OCI-LY1 (cell line): ENCODE measurements at regions not wholly inside any gene's neighbourhood (a gene's known extent, or its start where the extent isn't known, plus 50 kb on each side); places are given as distances from the start of the nearest gene placed in this dataset.

Experiments
- H2AFZ ChIP-seq: fragments of 200-600 bp; sonication (generic), shearing (Covaris generic); 2 replicates; pipeline ENCODE4 v1.6.0; 2014; ENCODE audit warnings: antibody characterized with exemption, mild to moderate bottlenecking, low read length
- H3F3A ChIP-seq: fragments of 200-600 bp; sonication (generic), shearing (Covaris generic); 2 replicates; pipeline ENCODE4 v1.6.0; 2014; ENCODE audit warnings: mild to moderate bottlenecking, antibody characterized with exemption, low read length, moderate library complexity; ENCODE audit not compliant: insufficient read depth
- H3K27ac ChIP-seq: fragments of 200-600 bp; sonication (generic); 2 replicates; pipeline ENCODE4 v1.5.1; 2014; ENCODE audit warnings: low read length, mixed run types, mild to moderate bottlenecking, low read depth; ENCODE audit not compliant: poor library complexity, severe bottlenecking
- H3K27me3 ChIP-seq: fragments of 200-600 bp; sonication (generic); 2 replicates; pipeline ENCODE4 v1.6.0; 2014; ENCODE audit warnings: antibody characterized with exemption, mild to moderate bottlenecking, low read length, moderate library complexity; ENCODE audit not compliant: insufficient read depth
- H3K36me3 ChIP-seq: fragments of 200-600 bp; sonication (generic); 2 replicates; pipeline ENCODE4 v1.6.1; 2014; ENCODE audit warnings: mild to moderate bottlenecking, antibody characterized with exemption, low read length, moderate library complexity, mixed read lengths; ENCODE audit not compliant: insufficient read depth
- H3K4me1 ChIP-seq: fragments of 200-600 bp; sonication (generic); 2 replicates; pipeline ENCODE4 v1.5.1; 2014; ENCODE audit warnings: mild to moderate bottlenecking, low read length, moderate library complexity; ENCODE audit not compliant: insufficient read depth, severe bottlenecking
- H3K4me2 ChIP-seq: fragments of 200-600 bp; sonication (generic), shearing (Covaris generic); 2 replicates; pipeline ENCODE4 v1.6.1; 2014; ENCODE audit warnings: low read length
- H3K4me3 ChIP-seq: fragments of 200-600 bp; sonication (generic); 2 replicates; pipeline ENCODE4 v1.5.1; 2014; ENCODE audit warnings: low read length, low read depth, mild to moderate bottlenecking, mixed read lengths; ENCODE audit not compliant: poor library complexity, severe bottlenecking
- H3K79me2 ChIP-seq: fragments of 200-600 bp; shearing (Covaris generic); 2 replicates; pipeline ENCODE4 v1.6.1; 2016; ENCODE audit warnings: mixed run types, low read length, mixed read lengths; ENCODE audit not compliant: insufficient read depth
- H3K9ac ChIP-seq: fragments of 200-600 bp; sonication (generic), shearing (Covaris generic); 2 replicates; pipeline ENCODE4 v1.6.1; 2014; ENCODE audit warnings: mild to moderate bottlenecking, low read length, mixed read lengths
- H3K9me2 ChIP-seq: fragments of 200-600 bp; sonication (generic), shearing (Covaris generic); 2 replicates; pipeline ENCODE4 v1.6.1; 2014; ENCODE audit warnings: low read depth, mild to moderate bottlenecking, low read length, mixed read lengths
- H3K9me3 ChIP-seq: fragments of 200-600 bp; shearing (Covaris generic); 2 replicates; pipeline ENCODE4 v1.6.1; 2014; ENCODE audit warnings: low read length, mixed read lengths
- H4K20me1 ChIP-seq: fragments of 200-600 bp; sonication (generic), shearing (Covaris generic); 2 replicates; pipeline ENCODE4 v1.6.0; 2016; ENCODE audit warnings: mild to moderate bottlenecking, low read length; ENCODE audit not compliant: insufficient read depth
- EZH2 ChIP-seq: fragments of 200-600 bp; sonication (generic), shearing (Covaris generic); IDR thresholded peaks from 2 replicates; pipeline ENCODE4 v1.8.0; 2017; ENCODE audit warnings: borderline replicate concordance, mixed run types, mild to moderate bottlenecking, antibody characterized with exemption, low read length, moderate library complexity, mixed read lengths
- TF ChIP-seq, protein P1 (sequence below): fragments of 200-600 bp; sonication (generic), shearing (Covaris generic); IDR thresholded peaks from 2 replicates; pipeline ENCODE4 v1.5.1; 2017; ENCODE audit warnings: mild to moderate bottlenecking, antibody characterized with exemption, low read length, moderate library complexity, mixed read lengths

- H3K4me3 ChIP-seq: no peak overlapping the region
- TF ChIP-seq, protein P1, sequence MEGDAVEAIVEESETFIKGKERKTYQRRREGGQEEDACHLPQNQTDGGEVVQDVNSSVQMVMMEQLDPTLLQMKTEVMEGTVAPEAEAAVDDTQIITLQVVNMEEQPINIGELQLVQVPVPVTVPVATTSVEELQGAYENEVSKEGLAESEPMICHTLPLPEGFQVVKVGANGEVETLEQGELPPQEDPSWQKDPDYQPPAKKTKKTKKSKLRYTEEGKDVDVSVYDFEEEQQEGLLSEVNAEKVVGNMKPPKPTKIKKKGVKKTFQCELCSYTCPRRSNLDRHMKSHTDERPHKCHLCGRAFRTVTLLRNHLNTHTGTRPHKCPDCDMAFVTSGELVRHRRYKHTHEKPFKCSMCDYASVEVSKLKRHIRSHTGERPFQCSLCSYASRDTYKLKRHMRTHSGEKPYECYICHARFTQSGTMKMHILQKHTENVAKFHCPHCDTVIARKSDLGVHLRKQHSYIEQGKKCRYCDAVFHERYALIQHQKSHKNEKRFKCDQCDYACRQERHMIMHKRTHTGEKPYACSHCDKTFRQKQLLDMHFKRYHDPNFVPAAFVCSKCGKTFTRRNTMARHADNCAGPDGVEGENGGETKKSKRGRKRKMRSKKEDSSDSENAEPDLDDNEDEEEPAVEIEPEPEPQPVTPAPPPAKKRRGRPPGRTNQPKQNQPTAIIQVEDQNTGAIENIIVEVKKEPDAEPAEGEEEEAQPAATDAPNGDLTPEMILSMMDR: no peak
- TF ChIP-seq EZH2: no peak
- H3K79me2 ChIP-seq: no peaks in the 10 kb centered on the region
- no peak overlapping the region for H3K4me2 ChIP-seq
- no peak overlapping the region for H2AFZ ChIP-seq
- no peaks in the 10 kb centered on the region for H3K27me3 ChIP-seq
- no peaks in the 10 kb centered on the region for H3K9me2 ChIP-seq
- no peaks in the 10 kb centered on the region for H3K9me3 ChIP-seq
- H4K20me1 ChIP-seq: no peaks in the 10 kb centered on the region
- no peak overlapping the region for H3K9ac ChIP-seq
- H3F3A ChIP-seq: no peaks in the 10 kb centered on the region
- no peak overlapping the region for H3K27ac ChIP-seq
- no peaks in the 10 kb centered on the region for H3K36me3 ChIP-seq
- no peaks in the 10 kb centered on the region for H3K4me1 ChIP-seq
These were observed 519.5 kb downstream of the SUCLA2 start for GRCh38 chr13:47481536-47481935.

DNA sequence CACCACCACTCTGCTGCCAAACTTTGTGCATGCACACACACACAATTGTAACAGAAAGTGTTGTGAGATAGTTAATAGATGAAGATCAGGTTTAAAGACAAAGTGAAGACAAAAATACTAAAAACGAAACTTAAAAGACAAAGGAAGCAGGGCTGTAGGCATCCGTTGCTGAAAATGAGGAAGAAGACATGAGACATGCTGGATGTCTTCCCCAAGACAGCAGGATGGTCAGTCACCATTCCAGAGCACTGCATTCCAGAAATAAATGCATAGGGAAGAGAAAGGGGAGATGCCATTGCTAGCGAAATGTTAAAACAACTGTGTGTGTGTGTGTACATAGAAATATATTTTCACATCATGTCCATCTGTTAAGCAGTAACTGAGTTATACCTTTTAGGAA is 520.1 kb downstream of the SUCLA2 start:
- no peaks in the 10 kb centered on the region for H3K4me1 ChIP-seq
- H2AFZ ChIP-seq: no peak overlapping the region
- no peak overlapping the region for H3K9ac ChIP-seq
- H4K20me1 ChIP-seq: no peaks in the 10 kb centered on the region
- no peaks in the 10 kb centered on the region for H3K36me3 ChIP-seq
- no peaks in the 10 kb centered on the region for H3F3A ChIP-seq
- H3K27me3 ChIP-seq: no peaks in the 10 kb centered on the region
- TF ChIP-seq EZH2: no peak
- TF ChIP-seq, protein P1: no peak
- H3K4me3 ChIP-seq: no peak overlapping the region
- H3K79me2 ChIP-seq: no peaks in the 10 kb centered on the region
- H3K27ac ChIP-seq: no peak overlapping the region
- no peaks in the 10 kb centered on the region for H3K9me2 ChIP-seq
- no peak overlapping the region for H3K4me2 ChIP-seq
- no peaks in the 10 kb centered on the region for H3K9me3 ChIP-seq

- H3K4me3 ChIP-seq: no peak overlapping the region
- no peak overlapping the region for H3K9ac ChIP-seq
- H3K27ac ChIP-seq: no peak overlapping the region
- no peaks in the 10 kb centered on the region for H3K9me2 ChIP-seq
- no peaks in the 10 kb centered on the region for H3K4me1 ChIP-seq
- H4K20me1 ChIP-seq: no peaks in the 10 kb centered on the region
- H3K36me3 ChIP-seq: no peaks in the 10 kb centered on the region
- no peak overlapping the region for H2AFZ ChIP-seq
- no peaks in the 10 kb centered on the region for H3K79me2 ChIP-seq
- TF ChIP-seq, protein P1: no peak
- no peak for TF ChIP-seq EZH2
- no peak overlapping the region for H3K4me2 ChIP-seq
- no peaks in the 10 kb centered on the region for H3F3A ChIP-seq
- H3K9me3 ChIP-seq: no peaks in the 10 kb centered on the region
- H3K27me3 ChIP-seq: no peaks in the 10 kb centered on the region
These were observed 521.0 kb downstream of the SUCLA2 start for GRCh38 chr13:47480121-47480520.
